Endodermal cell (in vitro differentiated cells): ENCODE measurements at regions not wholly inside any gene's neighbourhood (a gene's known extent, or its start where the extent isn't known, plus 50 kb on each side); places are given as distances from the start of the nearest gene placed in this dataset.

Source experiments
- DNase-seq: peaks from one replicate; pipeline ENCODE4 v3.0.0-alpha.2; 2017
- H3K27ac ChIP-seq: 2 replicates; pipeline ENCODE4 v1.5.1; 2013; ENCODE audit warnings: mild to moderate bottlenecking, low read depth, low read length, moderate library complexity
- H3K27me3 ChIP-seq: 2 replicates; pipeline ENCODE4 v1.6.1; 2013; ENCODE audit warnings: mild to moderate bottlenecking, low read length, moderate library complexity; ENCODE audit not compliant: insufficient read depth, control insufficient read depth, poor library complexity, severe bottlenecking
- H3K36me3 ChIP-seq: 2 replicates; pipeline ENCODE4 v1.7.0; 2013; ENCODE audit warnings: mild to moderate bottlenecking, low read length, moderate library complexity; ENCODE audit not compliant: control insufficient read depth, insufficient read depth
- H3K4me1 ChIP-seq: one replicate; pipeline ENCODE4 v1.7.0; 2013; ENCODE audit warnings: low read length; ENCODE audit not compliant: control insufficient read depth, insufficient read depth
- H3K4me3 ChIP-seq: 2 replicates; pipeline ENCODE4 v1.5.1; 2013; ENCODE audit warnings: mild to moderate bottlenecking, low read length, moderate library complexity
- H3K9ac ChIP-seq: 2 replicates; pipeline ENCODE4 v1.6.1; 2013; ENCODE audit warnings: mild to moderate bottlenecking, low read length, moderate library complexity; ENCODE audit not compliant: poor library complexity, severe bottlenecking; ENCODE audit errors: extremely low read depth
- H3K9me3 ChIP-seq: 2 replicates; pipeline ENCODE4 v1.6.1; 2013; ENCODE audit warnings: mild to moderate bottlenecking, low read length, moderate library complexity; ENCODE audit not compliant: control insufficient read depth
- H3K27ac Mint-ChIP-seq: 2 replicates; pipeline ENCODE4 v1.8.0; 2020; ENCODE audit warnings: mixed read lengths
- H3K27me3 Mint-ChIP-seq: 2 replicates; pipeline ENCODE4 v1.8.0; 2021; ENCODE audit warnings: mild to moderate bottlenecking, mixed read lengths; ENCODE audit not compliant: insufficient read depth
- H3K36me3 Mint-ChIP-seq: 2 replicates; pipeline ENCODE4 v1.8.0; 2020; ENCODE audit warnings: low read depth, mixed read lengths
- H3K4me1 Mint-ChIP-seq: 2 replicates; pipeline ENCODE4 v1.8.0; 2020; ENCODE audit warnings: mixed read lengths
- H3K4me3 Mint-ChIP-seq: 2 replicates; pipeline ENCODE4 v1.8.0; 2020; ENCODE audit warnings: mild to moderate bottlenecking, moderate library complexity, mixed read lengths
- H3K9me3 Mint-ChIP-seq: 2 replicates; pipeline ENCODE4 v1.8.0; 2020; ENCODE audit warnings: mild to moderate bottlenecking, mixed read lengths
- WGBS, 2 experiments: methylation state at CpG; one replicate each; pipeline versions ENCODE4 v1.1.5 to v1.1.7; 2013; ENCODE audit warnings: missing lambda C conversion rate in 2 of 2, mixed read lengths in 1 of 2; ENCODE audit not compliant: insufficient coverage in 1 of 2, insufficient read length in 1 of 2; 5-methylcytosine and 5-hydroxymethylcytosine counted together
- TF ChIP-seq, protein P1 (sequence below): fragments of 200-600 bp; sonication (generic); conservative IDR thresholded peaks from 2 replicates; pipeline ENCODE4 v1.5.0; 2021; ENCODE audit warnings: antibody characterized with exemption, mild to moderate bottlenecking

DNA sequence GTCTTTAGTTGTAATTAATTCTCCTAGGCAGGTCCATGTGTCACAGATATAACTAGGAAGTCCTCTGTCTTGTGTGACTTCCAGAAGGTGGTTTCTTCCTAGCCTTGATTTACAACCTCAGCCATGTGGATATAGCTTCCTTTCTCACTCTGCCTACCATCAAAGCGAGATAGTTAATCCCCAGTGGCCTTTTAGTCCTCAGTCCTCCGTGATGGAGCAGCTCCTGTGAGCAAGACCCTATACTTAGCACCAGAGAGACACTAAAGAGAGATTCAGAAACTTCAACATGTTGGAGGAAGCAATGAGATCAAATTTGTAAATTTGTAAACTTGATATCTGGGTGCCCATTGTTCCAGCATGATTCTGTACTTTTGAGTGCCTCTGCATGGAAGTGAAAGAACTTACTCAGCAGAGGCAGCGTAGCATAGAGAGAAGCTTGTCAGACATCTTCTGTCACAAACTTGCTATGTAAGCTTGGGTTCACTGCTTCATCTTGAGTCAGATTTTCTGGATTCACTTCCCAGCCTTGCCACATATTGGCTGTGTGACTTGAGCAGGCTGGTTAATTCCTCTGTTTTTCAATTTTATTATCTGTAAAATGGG is 170.2 kb upstream of the NR3C1 start:
- H3K9me3 ChIP-seq, result no peaks in the 10 kb centered on the region
- peaks cover 12% of the 10 kb centered on the region for H3K4me1 ChIP-seq
- no peaks in the 10 kb centered on the region for H3K36me3 ChIP-seq
- TF ChIP-seq, protein P1, sequence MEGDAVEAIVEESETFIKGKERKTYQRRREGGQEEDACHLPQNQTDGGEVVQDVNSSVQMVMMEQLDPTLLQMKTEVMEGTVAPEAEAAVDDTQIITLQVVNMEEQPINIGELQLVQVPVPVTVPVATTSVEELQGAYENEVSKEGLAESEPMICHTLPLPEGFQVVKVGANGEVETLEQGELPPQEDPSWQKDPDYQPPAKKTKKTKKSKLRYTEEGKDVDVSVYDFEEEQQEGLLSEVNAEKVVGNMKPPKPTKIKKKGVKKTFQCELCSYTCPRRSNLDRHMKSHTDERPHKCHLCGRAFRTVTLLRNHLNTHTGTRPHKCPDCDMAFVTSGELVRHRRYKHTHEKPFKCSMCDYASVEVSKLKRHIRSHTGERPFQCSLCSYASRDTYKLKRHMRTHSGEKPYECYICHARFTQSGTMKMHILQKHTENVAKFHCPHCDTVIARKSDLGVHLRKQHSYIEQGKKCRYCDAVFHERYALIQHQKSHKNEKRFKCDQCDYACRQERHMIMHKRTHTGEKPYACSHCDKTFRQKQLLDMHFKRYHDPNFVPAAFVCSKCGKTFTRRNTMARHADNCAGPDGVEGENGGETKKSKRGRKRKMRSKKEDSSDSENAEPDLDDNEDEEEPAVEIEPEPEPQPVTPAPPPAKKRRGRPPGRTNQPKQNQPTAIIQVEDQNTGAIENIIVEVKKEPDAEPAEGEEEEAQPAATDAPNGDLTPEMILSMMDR, result no peak
- H3K9ac ChIP-seq, result no peak overlapping the region
- no peaks in the 10 kb centered on the region for H3K36me3 Mint-ChIP-seq
- 93 to 96% methylated on average over 2 to 3 of the region's 3 CpGs for WGBS, 2 experiments
- DNase-seq, result no peak
- no peaks in the 10 kb centered on the region for H3K27me3 ChIP-seq
- no peak overlapping the region for H3K4me3 Mint-ChIP-seq
- peaks cover 23% of the 10 kb centered on the region for H3K4me1 Mint-ChIP-seq
- no peak overlapping the region for H3K27ac ChIP-seq
- no peaks in the 10 kb centered on the region for H3K9me3 Mint-ChIP-seq
- no peak overlapping the region for H3K27ac Mint-ChIP-seq
- no peaks in the 10 kb centered on the region for H3K27me3 Mint-ChIP-seq
- no peak overlapping the region for H3K4me3 ChIP-seq

DNA sequence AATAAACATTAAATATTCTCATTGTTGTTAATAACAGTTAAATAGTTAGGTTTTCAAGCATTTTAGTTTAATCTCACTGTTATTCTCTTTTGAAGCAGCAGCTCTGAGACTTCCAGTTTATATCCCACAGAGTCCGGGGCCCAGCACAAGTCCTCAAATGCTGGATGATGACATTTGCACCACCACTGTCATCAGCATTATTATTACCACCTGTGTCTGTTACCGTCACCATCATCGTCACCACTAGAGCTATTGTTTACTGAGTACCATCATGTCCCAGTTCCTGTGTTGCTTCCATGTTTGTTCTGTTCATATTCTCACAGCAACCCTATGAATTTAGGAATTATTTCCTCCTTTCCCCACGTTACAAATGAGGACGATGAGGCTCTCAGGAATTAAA is 169.2 kb upstream of the NR3C1 start:
- TF ChIP-seq, protein P1, result no peak
- Histone ChIP-seq H3K27ac (no peak overlapping the region), H3K9me3 (no peaks in the 10 kb centered on the region), H3K4me1 (peaks cover 12% of the 10 kb centered on the region), H3K9ac (no peak overlapping the region), H3K27me3 (no peaks in the 10 kb centered on the region), H3K4me3 (no peak overlapping the region), H3K36me3 (no peaks in the 10 kb centered on the region)
- peaks cover 28% of the 10 kb centered on the region for H3K4me1 Mint-ChIP-seq
- no peaks in the 10 kb centered on the region for H3K9me3 Mint-ChIP-seq
- DNase-seq, result no peak
- WGBS, 2 experiments, result 96 to 100% methylated on average over 3 to 4 of the region's 5 CpGs
- H3K27me3 Mint-ChIP-seq, result no peaks in the 10 kb centered on the region
- H3K27ac Mint-ChIP-seq, result no peak overlapping the region
- no peaks in the 10 kb centered on the region for H3K36me3 Mint-ChIP-seq
- no peak overlapping the region for H3K4me3 Mint-ChIP-seq

DNA sequence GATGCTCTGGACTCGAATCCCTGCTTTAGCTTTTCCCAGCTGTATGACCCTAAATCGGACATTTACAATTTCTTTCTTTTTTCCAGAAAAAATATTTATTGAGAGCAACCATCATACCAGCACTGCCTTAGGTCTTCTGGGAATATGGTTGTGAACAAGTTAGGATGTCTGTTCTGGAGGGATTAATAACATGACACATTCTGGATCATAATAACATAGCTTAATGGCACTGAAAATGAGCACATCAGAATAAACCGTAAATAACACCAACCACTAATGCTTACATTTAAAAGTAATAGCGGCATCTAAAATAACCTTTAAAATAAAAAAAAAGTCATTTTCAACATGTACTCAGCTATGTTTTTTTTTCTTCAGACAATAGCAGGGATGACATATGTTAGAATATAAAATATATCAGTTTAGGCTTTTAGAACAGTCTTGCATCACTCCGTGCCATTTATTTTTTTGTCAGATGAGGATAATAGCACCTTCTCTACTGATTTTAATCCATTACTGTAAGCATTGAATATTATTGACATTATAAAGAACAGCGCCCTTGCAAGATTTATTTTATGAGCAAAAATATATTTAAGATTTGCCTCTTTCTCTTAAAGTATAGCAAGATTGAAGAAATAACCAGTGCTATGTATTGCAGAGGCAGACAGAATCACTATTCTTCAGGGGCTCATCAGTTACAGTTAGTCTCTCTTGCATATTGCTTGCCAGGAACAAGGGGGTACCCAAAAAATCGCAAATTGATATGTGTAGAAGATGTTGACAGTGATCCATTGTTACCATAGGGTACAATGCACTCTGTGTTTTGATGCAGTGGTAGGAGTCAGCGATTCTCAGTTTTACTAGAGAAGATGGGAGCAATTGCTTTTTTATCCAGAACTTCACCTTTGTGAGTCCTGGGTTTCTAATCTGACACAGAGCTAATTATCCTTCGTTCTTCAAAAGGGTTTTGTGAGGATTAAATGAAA is 168.4 kb upstream of the NR3C1 start:
- H3K27ac Mint-ChIP-seq, result no peak overlapping the region
- TF ChIP-seq, protein P1, result no peak
- no peaks in the 10 kb centered on the region for H3K9me3 Mint-ChIP-seq
- H3K27me3 Mint-ChIP-seq, result no peaks in the 10 kb centered on the region
- WGBS, 2 experiments, result 93 to 95% methylated on average over 4 to 8 of the region's 9 CpGs
- H3K36me3 Mint-ChIP-seq, result no peaks in the 10 kb centered on the region
- H3K4me3 Mint-ChIP-seq, result no peak overlapping the region
- H3K4me1 Mint-ChIP-seq, result peaks cover 28% of the 10 kb centered on the region
- DNase-seq, result no peak
- Histone ChIP-seq H3K9ac (no peak overlapping the region), H3K27ac (no peak overlapping the region), H3K4me1 (peaks cover 12% of the 10 kb centered on the region), H3K27me3 (no peaks in the 10 kb centered on the region), H3K4me3 (no peak overlapping the region), H3K9me3 (no peaks in the 10 kb centered on the region), H3K36me3 (no peaks in the 10 kb centered on the region)
